Stimulated activated naive B cell treated with anti-CD40 and anti-IgM and Interleukin-4, amounts not matched to agents 10 μg/mL and 1 μg/mL and 100 μg/mL, for 72 hours (primary cell): ENCODE measurements at regions not wholly inside any gene's neighbourhood (a gene's known extent, or its start where the extent isn't known, plus 50 kb on each side); places are given as distances from the start of the nearest gene placed in this dataset.
"Not testable (repeated sequence)": the region's sequence is repeated elsewhere in the genome, so short reads cannot be mapped to it uniquely, and the experiment has no call there.

Experiments used
- ATAC-seq, 2 donors: fragments of 150-1000 bp; cut with Tn5 transposase; replicated peaks; 2 replicates each; pipeline ENCODE4 v1.10.0; 2021; ENCODE audit warnings: moderate library complexity in 1 of 2
- DNase-seq: peaks from one replicate; pipeline ENCODE4 v3.0.0; 2021
- H3K27ac Mint-ChIP-seq: one replicate; pipeline ENCODE4 v1.8.0; 2022; ENCODE audit warnings: mild to moderate bottlenecking, mixed read lengths
- H3K27me3 Mint-ChIP-seq, 2 donors: one replicate each; pipeline ENCODE4 v1.8.0; 2022; ENCODE audit warnings: mixed read lengths in 2 of 2
- H3K36me3 Mint-ChIP-seq, 2 donors: one replicate each; pipeline ENCODE4 v1.8.0; 2022; ENCODE audit warnings: mixed read lengths in 2 of 2, mild to moderate bottlenecking in 1 of 2
- H3K4me1 Mint-ChIP-seq, 2 donors: one replicate each; pipeline ENCODE4 v1.8.0; 2022; ENCODE audit warnings: mixed read lengths in 2 of 2, mild to moderate bottlenecking in 1 of 2
- H3K4me3 Mint-ChIP-seq, 2 donors: one replicate each; pipeline ENCODE4 v1.8.0; 2022; ENCODE audit warnings: mild to moderate bottlenecking in 2 of 2, mixed read lengths in 2 of 2, moderate library complexity in 1 of 2
- H3K9me3 Mint-ChIP-seq, 2 donors: one replicate each; pipeline ENCODE4 v1.8.0; 2022; ENCODE audit warnings: mixed read lengths in 2 of 2, mild to moderate bottlenecking in 1 of 2

DNA sequence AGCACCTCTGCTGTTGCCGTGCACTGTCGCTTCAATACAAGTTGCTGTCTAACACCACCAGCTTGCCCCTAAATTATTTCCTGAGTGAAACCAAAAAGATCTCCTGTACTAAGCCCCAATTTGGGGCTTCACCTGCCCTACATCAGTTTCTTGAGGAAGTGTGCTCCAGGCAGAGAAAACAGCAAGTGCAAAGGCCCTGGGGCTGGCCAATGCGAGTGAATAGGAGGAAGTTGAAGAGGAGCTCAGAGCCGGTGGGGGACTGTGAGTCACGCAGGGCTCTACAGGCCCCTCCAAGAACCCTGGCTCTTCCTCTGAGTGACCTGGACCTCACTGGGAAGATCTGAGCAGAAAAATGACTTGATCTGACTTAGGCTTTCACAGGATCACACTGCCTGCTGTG lies 117.2 kb downstream of the IPO8 start:
- Mint-ChIP-seq H3K27ac (no peak overlapping the region), H3K27me3 (no peaks in the 10 kb centered on the region), H3K36me3 (peaks cover 0 to 5% of the 10 kb centered on the region in 2 donors), H3K9me3 (peaks cover 4 to 6% of the 10 kb centered on the region in 2 donors), H3K4me1 (no peaks in the 10 kb centered on the region), H3K4me3 (no peak overlapping the region)
- ATAC-seq (no peak), DNase-seq (no peak)

DNA sequence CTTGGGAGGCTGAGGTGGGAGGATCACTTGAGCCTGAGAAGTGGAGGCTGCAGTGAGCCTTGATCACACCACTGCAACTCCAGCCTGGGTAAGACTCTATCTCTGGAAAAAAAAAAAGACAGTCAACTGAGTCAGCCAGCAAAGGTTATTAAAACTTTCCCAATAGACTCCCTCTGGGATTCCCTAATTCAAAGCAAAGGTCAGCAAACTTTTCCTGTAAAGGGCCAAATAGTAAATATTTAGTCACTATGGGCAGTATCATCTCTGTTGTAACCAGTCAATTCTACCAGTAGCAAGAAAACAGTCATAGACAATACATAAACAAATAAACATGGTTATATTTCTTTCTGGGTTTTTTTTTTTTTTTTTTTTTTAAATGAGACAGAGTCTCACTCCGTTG lies 122.5 kb downstream of the IPO8 start:
- H3K27ac Mint-ChIP-seq: no peak overlapping the region
- no peaks in the 10 kb centered on the region for H3K4me1 Mint-ChIP-seq
- DNase-seq: no peak
- no peak for ATAC-seq
- H3K9me3 Mint-ChIP-seq: peaks cover 4% of the 10 kb centered on the region in 2 donors
- no peaks in the 10 kb centered on the region for H3K27me3 Mint-ChIP-seq
- no peak overlapping the region for H3K4me3 Mint-ChIP-seq
- no peaks in the 10 kb centered on the region for H3K36me3 Mint-ChIP-seq

DNA sequence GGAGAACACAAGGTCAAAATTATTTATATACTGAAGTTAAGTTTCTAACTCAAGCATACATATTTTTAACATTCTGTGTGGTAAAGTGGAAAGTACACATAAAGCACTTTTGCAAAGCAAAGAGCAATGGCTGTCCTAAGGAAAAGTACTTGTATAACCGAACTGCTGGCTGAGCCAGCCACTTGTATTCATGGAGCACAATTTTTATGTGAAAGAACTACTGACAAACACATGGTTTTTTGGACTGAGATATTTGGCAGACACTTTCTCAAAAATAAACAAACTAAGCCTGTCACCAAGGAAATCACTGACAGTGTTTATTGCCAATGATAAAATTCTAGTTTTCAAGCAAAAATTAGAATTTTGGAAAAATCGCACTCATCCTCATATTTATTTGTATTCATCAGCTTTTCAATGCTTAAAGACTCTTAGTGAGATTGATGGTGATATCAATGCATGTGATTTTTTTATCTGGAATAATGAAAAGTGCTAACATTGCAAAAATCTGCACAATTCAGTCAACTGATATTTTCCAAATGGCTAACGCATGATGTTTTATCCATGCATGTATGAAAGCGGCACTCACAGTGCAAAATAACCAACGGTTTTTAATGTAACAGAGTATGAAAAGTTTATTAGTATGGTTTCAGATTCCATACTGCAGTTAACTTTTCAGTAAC lies 125.3 kb downstream of the IPO8 start:
- H3K9me3 Mint-ChIP-seq: no peaks in the 10 kb centered on the region
- H3K27me3 Mint-ChIP-seq: no peaks in the 10 kb centered on the region
- ATAC-seq (no peak), DNase-seq (no peak)
- no peaks in the 10 kb centered on the region for H3K36me3 Mint-ChIP-seq
- no peaks in the 10 kb centered on the region for H3K4me1 Mint-ChIP-seq
- no peak overlapping the region for H3K27ac Mint-ChIP-seq
- H3K4me3 Mint-ChIP-seq: no peak overlapping the region

DNA sequence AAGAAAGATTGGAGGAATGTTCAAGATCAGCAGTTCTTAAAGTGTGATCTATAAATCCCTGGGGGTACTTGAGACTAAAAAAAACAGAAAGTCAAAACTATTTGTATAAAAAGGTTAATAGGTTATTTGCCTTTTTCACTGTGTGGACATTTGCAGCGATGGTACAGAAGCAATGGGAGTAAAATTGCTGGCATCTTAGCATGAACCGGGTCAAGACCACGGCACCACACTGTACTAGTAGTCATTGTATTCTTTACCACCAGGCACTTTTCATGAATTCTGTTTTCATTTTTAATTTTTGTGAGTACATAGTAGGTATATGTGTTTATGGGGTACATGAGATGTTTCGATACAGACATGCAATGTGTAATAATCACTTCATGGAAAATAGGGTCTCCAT lies 126.2 kb downstream of the IPO8 start:
- Mint-ChIP-seq H3K4me1 (no peaks in the 10 kb centered on the region), H3K9me3 (no peaks in the 10 kb centered on the region), H3K27me3 (no peaks in the 10 kb centered on the region), H3K4me3 (no peak overlapping the region), H3K27ac (no peak overlapping the region), H3K36me3 (no peaks in the 10 kb centered on the region)
- DNase-seq (no peak), ATAC-seq (no peak)

DNA sequence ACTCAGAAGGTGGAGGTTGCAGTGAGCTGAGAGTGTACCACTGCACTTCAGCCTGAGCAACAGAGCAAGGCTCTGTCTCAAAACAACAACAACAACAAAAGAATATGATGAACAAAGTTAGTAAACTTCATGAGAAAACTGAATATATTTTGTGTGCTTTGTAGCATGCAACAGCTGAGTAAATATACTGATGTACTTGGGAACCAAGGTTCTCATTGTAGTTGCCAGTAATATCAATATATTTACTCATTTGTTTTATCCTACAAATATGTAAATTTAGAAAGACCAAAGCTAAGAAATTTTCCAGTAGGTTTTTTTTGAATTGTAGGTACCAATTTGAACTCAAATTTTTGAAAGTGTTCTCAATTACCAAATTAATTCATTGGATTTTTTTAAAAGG lies 127.2 kb downstream of the IPO8 start:
- H3K27me3 Mint-ChIP-seq: no peaks in the 10 kb centered on the region
- no peaks in the 10 kb centered on the region for H3K36me3 Mint-ChIP-seq
- H3K4me3 Mint-ChIP-seq: no peak overlapping the region
- no peak overlapping the region for H3K27ac Mint-ChIP-seq
- H3K4me1 Mint-ChIP-seq: no peaks in the 10 kb centered on the region
- ATAC-seq (no peak), DNase-seq (no peak)
- no peaks in the 10 kb centered on the region for H3K9me3 Mint-ChIP-seq

DNA sequence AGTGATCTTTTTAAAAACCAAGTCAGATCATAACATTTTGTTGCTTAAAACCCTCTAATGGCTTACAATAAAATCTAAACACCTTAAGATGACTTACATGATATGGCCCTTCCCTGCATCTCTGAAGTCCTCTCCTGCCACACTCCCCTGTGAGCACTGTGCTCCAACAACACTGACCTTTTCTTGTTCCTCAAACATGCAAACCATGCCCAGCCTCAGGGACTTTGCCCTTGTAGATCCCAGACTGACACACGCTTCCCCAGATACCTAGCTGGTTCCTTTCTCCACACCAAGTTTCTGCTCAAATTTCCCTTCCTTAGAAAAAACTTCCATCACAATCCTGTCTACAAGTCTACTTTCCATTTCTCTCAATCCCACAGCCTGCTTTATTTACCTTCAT lies 128.6 kb downstream of the IPO8 start:
- Mint-ChIP-seq H3K27me3 (no peaks in the 10 kb centered on the region), H3K4me3 (no peak overlapping the region), H3K4me1 (no peaks in the 10 kb centered on the region), H3K27ac (no peak overlapping the region), H3K9me3 (no peaks in the 10 kb centered on the region), H3K36me3 (no peaks in the 10 kb centered on the region)
- DNase-seq (no peak), ATAC-seq (no peak)

DNA sequence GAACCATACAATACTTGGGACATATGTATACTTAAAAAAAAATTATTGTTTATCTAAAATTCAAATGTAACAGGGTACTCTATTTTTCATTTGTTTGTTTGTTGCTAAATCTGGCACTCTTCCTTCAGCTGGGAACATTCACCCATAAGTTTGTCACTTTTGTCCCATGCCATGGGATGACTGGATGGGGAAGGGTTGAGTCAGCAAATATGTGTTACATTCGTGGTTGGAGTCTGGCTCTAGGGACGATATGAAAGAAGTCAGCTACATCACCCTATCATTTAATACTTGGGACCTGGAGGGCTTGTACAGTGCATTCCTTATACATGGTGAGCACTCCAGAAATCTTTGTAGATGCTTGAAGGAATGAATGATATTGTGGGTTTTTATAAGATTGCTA lies 131.3 kb downstream of the IPO8 start:
- peaks cover 0 to 3% of the 10 kb centered on the region in 2 donors for H3K36me3 Mint-ChIP-seq
- DNase-seq (no peak), ATAC-seq (no peak)
- no peak overlapping the region for H3K4me3 Mint-ChIP-seq
- no peak overlapping the region for H3K27ac Mint-ChIP-seq
- H3K27me3 Mint-ChIP-seq: no peaks in the 10 kb centered on the region
- H3K9me3 Mint-ChIP-seq: peaks cover 5 to 12% of the 10 kb centered on the region in 2 donors
- H3K4me1 Mint-ChIP-seq: no peaks in the 10 kb centered on the region

DNA sequence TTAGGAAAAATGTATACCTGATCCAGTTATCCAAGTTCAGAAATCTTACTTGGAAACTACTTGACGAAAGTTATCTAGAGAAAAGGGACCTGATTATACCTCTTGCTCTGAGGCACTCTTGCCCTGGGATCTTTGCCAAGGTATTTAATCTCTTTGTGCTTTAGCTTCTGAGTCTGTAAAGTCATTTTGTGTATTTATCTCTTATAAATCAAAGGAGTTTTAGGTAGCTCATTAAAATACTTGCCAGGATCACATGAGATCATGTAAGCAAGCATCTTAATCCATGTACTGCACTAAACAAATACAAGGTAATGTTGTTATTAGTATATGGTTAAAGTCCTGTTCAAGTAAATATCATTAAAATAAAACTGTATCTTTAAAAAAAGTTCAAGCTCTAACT lies 147.5 kb downstream of the IPO8 start:
- Mint-ChIP-seq H3K27me3 (no peaks in the 10 kb centered on the region), H3K9me3 (peaks cover 4 to 21% of the 10 kb centered on the region in 2 donors), H3K4me3 (no peak overlapping the region), H3K27ac (no peak overlapping the region), H3K36me3 (no peaks in the 10 kb centered on the region), H3K4me1 (no peaks in the 10 kb centered on the region)
- DNase-seq: no peak
- no peak for ATAC-seq

DNA sequence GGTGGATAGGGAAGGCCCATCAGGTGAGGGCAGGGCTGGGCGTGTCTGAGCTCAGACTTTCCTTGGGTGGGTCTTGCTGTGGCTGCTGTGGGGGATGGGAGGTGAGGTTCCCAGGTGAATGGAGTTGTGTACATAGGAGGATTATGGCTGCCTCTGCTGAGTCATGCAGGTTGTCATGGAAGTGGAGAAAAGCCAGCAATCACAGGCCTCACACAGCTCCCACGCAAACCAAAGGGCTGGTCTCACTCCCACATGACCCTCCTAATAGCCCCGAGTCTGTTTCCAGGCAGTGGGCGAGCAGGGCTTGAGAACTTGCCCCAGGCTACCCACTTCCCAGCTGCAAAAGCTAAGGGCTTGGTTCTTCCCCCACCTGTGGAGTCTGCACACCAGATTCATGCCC lies 149.5 kb downstream of the IPO8 start:
- H3K9me3 Mint-ChIP-seq: peaks cover 10 to 31% of the 10 kb centered on the region in 2 donors
- no peaks in the 10 kb centered on the region for H3K36me3 Mint-ChIP-seq
- no peaks in the 10 kb centered on the region for H3K4me1 Mint-ChIP-seq
- DNase-seq (no peak), ATAC-seq (no peak)
- no peak overlapping the region for H3K27ac Mint-ChIP-seq
- H3K4me3 Mint-ChIP-seq: no peak overlapping the region
- no peaks in the 10 kb centered on the region for H3K27me3 Mint-ChIP-seq

DNA sequence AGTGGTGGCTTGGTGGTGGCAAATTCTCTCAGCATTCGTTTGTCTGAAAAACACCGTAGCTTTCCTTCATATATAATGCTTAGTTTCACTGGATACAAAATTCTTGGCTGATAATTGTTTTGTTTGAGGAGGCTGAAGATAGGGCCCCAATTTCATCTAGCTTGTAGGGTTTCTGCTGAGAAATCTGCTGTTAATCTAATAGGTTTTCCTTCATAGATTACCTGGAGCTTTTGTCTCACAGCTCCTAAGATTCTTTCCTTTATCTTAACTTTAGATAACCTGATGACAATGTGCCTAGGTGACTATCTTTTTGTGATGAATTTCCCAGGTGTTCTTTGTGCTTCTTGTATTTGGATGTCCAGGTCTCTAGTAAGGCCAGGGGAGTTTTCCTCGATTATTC lies 151.0 kb downstream of the IPO8 start:
- H3K4me1 Mint-ChIP-seq, H3K27ac Mint-ChIP-seq, H3K36me3 Mint-ChIP-seq, ATAC-seq, H3K4me3 Mint-ChIP-seq, H3K27me3 Mint-ChIP-seq, DNase-seq: not testable (repeated sequence)
- H3K9me3 Mint-ChIP-seq: peaks cover 17 to 37% of the 10 kb centered on the region in 2 donors

DNA sequence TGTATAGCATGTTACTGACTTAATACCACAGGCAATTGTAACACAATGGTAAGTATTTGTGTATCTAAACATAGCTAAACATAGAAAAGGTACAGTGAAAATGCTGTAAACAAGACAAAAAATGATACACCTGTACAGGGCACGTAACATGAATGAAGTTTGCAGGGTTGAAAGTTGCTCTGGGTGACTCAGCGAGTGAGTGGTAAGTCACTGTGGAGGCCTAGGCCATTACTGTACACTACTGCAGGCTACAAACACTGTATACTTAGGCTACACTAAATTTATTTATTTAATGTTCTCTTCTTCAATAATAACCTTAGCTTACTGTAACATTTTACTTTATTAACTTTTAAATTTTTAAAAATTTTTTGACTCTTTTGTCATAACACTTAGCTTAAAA lies 158.4 kb downstream of the IPO8 start:
- Mint-ChIP-seq H3K27me3 (no peaks in the 10 kb centered on the region), H3K9me3 (peaks cover 13 to 16% of the 10 kb centered on the region in 2 donors), H3K4me1 (no peaks in the 10 kb centered on the region), H3K4me3 (no peak overlapping the region), H3K36me3 (no peaks in the 10 kb centered on the region), H3K27ac (no peak overlapping the region)
- DNase-seq (no peak), ATAC-seq (no peak)

DNA sequence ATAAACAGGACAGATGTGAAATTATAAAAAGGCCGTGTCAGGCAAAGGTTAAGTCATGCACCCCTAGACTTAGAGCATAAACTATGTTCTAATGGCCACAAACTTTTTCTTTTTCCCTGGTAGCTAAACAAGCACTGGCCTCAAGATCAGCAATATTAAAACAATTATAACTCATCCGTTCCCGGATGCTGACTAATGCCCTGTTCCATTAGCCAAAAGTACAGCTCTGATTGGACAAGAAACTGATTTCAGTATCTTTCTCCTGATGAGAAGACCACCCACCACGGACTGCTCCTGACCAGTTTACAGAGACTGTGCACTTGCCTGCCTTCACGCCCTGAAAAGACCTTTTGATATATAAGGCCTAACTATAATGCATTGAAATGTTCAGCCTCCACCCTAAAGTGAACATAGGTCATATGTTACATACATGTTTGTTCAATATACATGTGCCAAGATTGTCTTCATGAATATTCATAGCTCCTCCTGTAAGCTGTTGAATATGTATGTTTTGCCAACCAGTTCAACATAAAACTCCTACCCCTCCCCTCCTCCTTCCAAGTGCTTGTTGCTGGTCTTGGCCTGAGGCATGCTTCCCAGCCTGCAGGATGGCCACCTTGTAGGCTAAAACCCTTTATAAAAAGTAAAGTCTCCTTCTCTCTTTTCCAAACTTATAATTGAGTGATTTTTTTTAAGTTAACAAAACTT lies 162.0 kb downstream of the IPO8 start:
- Mint-ChIP-seq H3K4me1 (no peaks in the 10 kb centered on the region), H3K36me3 (no peaks in the 10 kb centered on the region), H3K4me3 (no peak overlapping the region), H3K27me3 (no peaks in the 10 kb centered on the region), H3K9me3 (no peaks in the 10 kb centered on the region), H3K27ac (no peak overlapping the region)
- no peak for ATAC-seq
- no peak for DNase-seq

DNA sequence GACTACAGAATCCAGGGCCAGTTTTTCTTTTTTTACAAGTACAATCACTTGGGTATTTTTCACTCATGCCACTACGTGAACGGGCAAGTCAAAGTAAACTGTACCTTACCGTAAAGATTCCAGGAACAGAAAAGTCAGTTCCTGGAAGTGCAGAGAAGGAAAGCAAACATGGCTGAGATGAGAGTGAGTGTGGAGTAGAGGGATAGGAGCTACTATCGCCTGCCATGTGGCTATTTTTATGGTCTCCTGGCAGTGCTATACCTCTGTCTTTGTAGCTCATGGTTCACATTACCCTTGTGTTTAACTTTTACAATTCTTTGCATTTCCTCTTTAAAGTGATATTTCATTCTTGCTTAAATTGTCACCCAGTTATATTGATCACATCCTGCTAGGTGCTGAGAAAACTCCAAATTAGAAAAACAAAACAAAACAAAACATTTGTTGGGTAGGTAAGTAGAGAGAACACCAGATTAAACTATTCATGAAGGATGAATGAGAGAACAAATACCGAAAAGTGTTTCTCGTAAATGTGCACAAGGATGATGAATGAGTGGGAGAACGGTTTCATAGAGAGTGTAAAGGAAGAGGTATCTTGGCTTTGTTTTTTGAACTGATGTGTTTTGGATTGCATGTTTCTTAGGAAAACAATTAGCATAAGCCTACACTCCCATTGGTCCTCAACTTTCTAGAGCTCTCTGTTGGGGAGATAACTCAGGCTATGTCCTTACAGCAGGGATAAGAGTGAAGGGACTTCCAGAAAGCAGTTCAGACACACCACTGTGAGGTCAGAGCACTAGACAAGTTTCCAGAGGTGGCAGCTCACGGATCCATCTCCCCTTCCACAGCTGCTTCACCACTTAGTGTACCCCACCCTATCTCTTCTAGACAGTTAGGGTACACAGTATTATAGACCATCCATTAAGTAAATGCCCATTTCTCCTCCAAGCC lies 163.7 kb downstream of the IPO8 start:
- no peak for ATAC-seq
- Mint-ChIP-seq H3K9me3 (no peaks in the 10 kb centered on the region), H3K27me3 (no peaks in the 10 kb centered on the region), H3K4me3 (no peak overlapping the region), H3K4me1 (no peaks in the 10 kb centered on the region), H3K36me3 (no peaks in the 10 kb centered on the region), H3K27ac (no peak overlapping the region)
- no peak for DNase-seq

DNA sequence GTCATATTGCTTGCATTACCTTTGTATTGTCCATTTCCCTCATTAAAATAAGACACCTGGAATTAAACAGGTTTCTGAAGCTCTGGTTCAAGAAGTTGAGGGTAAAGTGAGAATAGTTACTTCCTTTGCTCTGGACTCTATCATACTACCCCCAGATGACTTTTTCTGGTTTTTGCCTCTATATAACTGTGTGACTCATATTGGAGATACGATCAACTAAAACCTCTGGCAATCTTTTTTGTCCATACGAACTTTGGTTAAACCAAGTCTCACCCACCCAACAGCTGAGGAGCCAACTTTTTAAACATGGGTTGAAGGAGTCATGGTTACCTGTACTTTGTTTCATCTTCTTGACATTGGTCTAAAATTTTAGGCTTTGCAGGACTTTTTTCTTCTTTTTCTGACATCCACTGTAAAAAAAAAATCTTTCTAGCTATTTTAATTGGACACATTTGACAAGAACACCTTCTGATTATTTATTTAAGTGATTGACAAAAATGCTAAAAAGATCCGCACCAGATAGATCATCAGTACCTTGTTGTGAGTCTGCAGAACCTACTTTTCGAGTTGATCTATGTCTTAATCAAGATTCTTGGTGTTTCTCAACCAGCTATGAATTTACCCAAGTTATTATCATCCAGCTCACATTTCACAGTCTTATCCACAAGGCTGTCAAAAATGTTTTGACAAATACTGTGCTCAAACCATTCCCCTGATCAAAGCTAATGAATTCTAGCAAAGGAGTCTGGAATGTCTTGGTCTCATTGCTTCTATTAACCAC lies 166.0 kb downstream of the IPO8 start:
- DNase-seq: no peak
- no peak overlapping the region for H3K27ac Mint-ChIP-seq
- no peaks in the 10 kb centered on the region for H3K36me3 Mint-ChIP-seq
- no peaks in the 10 kb centered on the region for H3K4me1 Mint-ChIP-seq
- ATAC-seq: no peak
- no peaks in the 10 kb centered on the region for H3K27me3 Mint-ChIP-seq
- no peaks in the 10 kb centered on the region for H3K9me3 Mint-ChIP-seq
- H3K4me3 Mint-ChIP-seq: no peak overlapping the region
